Pons (tissue), 1 donor: ENCODE measurements at regions not wholly inside any gene's neighbourhood (a gene's known extent, or its start where the extent isn't known, plus 50 kb on each side); places are given as distances from the start of the nearest gene placed in this dataset.

ENCODE experiments used
- DNase-seq: peaks from one replicate; pipeline ENCODE4 v3.0.0-alpha.2; 2016; ENCODE audit warnings: low spot score

DNA sequence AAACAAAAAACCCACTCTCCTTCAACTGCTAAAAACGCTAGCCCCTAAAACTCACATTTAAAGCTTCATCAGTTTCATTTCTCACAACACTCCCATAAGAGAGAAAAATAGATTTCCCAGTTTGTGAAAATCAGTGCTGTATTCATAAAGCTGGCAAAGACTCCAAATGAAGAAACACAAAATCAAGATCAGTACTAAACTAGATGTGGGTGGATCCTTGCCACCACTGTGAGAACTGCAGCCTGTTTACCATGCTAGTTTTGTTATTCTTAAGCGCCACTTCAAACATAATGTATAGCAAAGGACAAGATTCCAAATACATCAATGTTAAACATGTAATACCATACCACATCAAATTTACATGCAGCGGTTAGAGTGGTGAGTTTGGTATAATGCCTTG lies 104.5 kb upstream of the CCDC150 start:
- DNase-seq, result no peak

GRCh38 chr2:196535742-196536141 lies 103.8 kb upstream of the CCDC150 start:
- peak; percentile 50 for DNase-seq

- no peak for DNase-seq
These were observed 102.2 kb upstream of the CCDC150 start for GRCh38 chr2:196537311-196537710.

GRCh38 chr2:196538189-196538588 lies 101.3 kb upstream of the CCDC150 start:
- DNase-seq, result no peak

DNA sequence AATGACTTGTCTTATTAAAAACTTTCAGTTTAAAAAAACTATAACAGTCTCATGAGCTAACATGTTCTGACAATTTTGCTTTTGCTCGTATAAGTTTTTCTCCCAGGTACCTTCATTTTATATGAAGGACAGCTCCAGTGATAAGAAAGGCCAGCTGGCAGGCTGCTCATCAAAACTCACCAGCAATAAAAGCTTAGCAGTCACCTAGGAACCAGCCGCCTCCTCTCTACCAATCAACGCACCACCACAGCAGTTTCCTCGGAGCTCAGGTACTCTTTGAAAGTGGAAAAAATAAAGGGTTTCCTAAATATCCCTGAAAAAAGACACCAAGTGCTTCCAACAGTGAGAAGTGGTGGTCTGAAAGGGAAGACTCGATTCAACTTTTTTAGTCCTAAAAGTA lies 100.9 kb upstream of the CCDC150 start:
- DNase-seq, result no peak

DNA sequence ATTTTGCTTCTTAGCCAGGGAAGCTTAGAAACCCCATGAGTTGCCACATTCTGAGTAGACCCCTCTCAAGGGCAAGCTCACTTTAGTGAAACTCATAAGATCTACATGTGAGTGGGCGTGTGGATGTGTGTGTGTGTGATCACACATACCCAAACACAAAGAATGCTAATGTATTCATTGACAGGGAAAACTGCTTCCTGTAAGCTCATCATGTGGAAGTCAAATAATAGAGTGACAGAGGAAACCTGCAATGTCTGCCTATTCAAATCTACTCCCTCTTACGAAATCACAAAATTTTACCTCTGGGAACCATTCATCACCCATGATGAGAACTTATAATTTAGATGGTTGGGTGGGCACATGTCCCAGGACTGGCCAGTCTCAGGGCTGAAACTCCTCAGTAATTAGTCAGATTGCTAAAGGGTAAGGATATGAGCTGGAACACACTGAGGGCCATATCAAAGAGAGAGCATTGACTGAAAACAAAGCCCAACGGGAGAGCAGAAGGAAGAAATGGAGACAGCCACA lies 94.5 kb upstream of the CCDC150 start:
- DNase-seq, result no peak

GRCh38 chr2:196546151-196546919 lies 93.2 kb upstream of the CCDC150 start:
- DNase-seq, result no peak

GRCh38 chr2:196549052-196549451 lies 90.5 kb upstream of the CCDC150 start:
- no peak for DNase-seq

DNA sequence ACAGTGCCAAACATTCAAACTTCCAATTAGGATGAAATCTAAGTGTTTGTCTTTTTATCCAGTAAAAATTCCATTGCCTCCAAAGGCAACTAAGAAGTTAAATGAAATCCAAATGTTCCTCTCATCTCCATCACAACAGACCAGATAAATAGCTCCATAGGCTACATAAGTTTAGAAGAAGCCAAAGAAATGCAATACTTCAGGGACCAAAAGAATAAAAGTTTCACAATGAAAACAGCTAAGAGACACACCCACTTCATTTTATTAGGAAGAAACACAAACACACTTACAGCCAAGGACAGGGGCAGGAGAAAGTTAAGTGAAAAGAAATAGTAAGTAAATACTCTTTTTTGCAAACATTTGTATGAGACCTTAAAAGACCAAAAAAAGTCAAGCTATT lies 88.5 kb upstream of the CCDC150 start:
- no peak for DNase-seq

DNA sequence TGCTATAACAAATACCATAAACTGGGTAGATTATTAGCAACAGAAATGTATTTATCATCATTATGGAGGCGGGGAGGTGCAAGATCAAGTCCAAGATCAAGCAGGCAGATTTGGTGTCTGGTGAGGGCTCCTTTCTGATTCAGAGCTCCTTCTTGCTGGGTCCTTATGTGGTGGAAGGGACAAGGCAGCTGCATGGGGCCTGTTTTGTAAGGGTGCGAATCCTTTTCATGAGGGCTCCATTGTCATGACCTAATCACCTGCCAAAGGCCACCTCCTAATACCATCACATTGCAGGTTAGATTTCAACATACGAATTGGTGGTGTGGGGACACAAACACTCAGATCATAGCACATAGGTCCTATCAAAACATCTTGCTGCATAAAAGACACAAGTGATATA lies 84.4 kb upstream of the CCDC150 start:
- no peak for DNase-seq

DNA sequence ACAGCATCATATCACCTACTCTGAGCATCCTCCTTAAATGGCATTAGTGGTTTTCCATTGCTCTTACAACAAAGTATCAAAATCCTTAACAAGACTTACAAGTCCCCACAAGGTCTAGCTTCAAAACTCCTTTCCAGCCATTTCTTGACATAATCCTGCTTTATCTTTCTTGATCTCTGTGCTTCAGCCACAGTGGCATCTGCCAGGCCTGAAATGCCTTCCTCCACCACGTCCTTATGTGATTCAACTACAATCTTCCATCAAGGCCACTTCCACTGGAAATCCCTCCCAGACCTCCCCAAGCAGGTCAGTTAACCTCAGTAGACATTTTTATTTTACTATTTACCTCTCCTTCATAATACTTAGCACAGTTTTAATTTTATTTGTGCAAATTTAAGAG lies 83.8 kb upstream of the CCDC150 start:
- DNase-seq, result no peak

DNA sequence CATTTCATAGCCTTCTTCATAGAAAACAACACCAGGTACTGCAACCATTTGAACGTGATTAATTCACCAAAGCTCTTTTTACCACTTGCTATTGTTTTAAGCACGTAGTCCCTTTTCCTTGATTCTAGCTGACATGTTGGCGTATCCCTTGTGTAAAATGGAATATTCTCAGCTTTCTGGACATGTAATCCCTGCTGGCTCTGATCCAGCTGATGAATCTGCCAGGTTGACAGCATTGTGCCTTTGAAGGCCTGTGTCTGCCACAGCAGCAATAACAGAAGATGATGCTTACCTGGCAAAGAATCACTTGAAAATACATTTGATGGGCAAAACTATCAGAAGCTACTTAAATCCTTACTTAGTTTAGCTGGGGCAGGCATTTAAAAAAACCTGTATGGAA lies 81.0 kb upstream of the CCDC150 start:
- no peak for DNase-seq

DNA sequence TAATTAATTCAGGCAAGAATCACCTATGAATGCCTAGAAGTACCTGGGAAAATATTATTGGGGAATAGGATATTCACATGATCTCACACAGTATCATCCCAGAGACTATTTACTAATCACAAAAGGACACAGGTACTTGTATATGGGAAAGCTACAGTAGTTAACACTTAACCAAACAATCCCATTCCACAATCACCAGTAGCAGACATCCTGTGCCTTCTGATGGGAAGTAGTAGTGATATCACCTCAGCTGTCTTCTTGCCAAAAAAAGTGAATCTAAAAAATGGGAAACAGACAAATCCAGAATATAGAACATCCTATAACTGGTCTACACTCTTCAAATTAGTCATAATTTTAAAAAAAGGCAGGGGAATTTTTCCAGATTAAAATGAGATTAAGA lies 75.6 kb upstream of the CCDC150 start:
- no peak for DNase-seq

DNA sequence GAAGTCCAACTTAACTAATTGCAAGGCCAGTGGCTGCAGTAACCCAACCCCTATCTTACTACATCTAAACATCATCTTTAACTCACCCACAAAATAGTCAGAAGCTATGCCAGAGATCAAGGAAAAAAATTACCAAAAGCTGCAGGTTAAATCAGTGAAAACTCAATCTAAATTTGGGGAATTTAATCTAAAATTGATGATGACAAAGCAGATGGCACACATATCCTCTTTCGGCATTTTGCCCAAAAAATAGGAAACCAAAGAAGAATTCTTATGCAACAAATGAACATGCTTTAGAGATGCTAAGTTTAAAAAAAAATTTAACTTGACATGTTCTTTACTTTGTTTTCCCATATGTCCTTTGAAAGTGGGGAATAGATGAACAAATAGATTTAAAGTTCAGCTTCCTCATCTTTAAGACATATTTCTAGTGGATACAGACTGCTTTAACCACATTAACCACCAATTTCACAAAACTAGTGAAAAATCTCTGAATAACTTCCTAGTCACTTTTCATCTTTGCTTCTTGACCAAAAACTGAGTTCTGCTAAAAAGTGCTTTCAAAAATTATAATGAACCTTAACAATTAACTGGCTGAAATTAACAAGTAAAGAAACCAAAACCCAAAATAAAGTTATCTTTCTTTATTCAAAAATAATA lies 74.3 kb upstream of the CCDC150 start:
- no peak for DNase-seq

GRCh38 chr2:196565982-196566381 lies 73.5 kb upstream of the CCDC150 start:
- DNase-seq, result no peak

- DNase-seq, result no peak
These were observed 72.4 kb upstream of the CCDC150 start for GRCh38 chr2:196566961-196567666.

DNA sequence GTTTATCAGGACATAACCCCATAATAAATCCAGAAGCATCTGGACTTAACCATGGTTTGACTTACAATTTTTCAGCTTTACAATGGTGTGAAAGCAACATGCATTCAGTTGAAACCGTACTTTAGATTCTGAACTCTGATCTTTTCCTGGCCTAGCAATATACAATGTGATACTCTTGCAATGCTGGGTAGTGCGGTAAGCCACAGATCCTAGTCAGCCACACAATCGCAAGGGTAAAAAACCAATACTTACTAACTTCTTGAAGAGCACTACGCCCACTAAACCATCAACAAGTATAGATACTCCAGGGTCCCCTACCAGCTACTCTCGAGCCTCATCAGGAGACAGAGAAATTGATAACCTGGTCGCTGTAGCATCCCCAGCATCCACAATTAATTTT lies 71.0 kb upstream of the CCDC150 start:
- DNase-seq, result no peak

DNA sequence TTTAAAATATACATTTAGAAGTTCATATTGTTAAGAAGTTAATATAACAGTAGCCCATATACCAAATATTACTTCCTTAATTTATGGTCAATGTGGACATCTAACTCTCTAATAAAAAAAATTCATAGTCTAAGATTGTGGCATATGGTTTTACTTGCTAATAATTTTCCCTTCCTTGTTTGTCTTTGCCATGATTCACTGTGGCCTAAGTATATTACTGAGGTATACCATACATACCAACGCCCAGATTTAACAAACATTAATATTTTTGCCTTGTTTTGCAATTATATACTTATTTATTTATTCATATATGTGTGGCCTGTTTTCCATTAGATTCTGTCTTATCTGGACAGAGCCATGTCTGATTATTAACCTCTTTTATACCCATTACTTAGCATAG lies 54.6 kb upstream of the CCDC150 start:
- no peak for DNase-seq

GRCh38 chr2:196586511-196586991 lies 53.0 kb upstream of the CCDC150 start:
- DNase-seq, result peak; percentile 86

DNA sequence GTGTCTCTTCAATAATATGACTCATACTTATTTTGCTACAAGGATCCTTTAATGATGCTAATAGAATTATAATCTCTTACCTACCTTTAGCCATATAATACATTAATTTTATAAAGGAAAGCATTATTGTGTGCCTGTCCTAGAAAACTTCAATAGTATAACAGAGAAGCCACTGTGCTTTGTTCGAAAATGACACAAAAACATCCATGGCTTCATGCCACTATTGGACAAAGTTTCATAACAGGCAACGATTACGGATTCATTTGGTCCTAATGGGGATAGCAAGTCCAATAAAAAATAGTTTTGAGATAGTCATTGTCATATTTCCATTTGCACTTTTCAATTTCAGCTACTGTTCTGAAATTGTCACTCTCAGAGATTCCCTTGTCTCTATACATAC lies 52.5 kb upstream of the CCDC150 start:
- DNase-seq, result peak; percentile 91

- DNase-seq, result peak; percentile 29
These were observed 51.8 kb upstream of the CCDC150 start for GRCh38 chr2:196587739-196588138.

DNA sequence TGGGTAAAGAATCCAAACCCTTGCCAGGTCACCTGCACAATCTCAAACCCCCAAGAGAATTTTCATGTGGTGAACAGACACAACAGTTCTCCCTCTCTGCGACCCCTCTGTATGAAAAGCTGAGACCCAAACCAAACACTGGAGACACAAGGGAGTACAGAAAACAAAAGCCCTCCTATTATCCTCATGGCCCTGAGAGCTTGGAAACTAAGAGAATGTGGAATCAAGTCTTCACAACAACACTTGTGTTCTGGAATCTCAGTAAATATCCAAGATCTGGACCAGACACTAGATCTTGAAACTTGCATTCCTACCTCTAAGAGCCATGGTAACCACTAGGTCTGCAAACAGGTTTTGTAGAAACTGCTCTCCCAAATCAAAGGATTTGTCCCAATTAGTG lies 50.1 kb upstream of the CCDC150 start:
- peak; percentile 63 for DNase-seq
